Limb (tissue), 2 donors: ENCODE measurements at regions not wholly inside any gene's neighbourhood (a gene's known extent, or its start where the extent isn't known, plus 50 kb on each side); places are given as distances from the start of the nearest gene placed in this dataset.
A peak's percentile ranks its signal among the peaks of the same experiment; 100 is the strongest.
"Not testable (repeated sequence)": the region's sequence is repeated elsewhere in the genome, so short reads cannot be mapped to it uniquely, and the experiment has no call there.

Experiments used
- DNase-seq, 2 donors: peaks; one replicate each; pipeline ENCODE4 v3.0.0-alpha.2; 2016; ENCODE audit errors: extremely low spot score in 2 of 2

DNA sequence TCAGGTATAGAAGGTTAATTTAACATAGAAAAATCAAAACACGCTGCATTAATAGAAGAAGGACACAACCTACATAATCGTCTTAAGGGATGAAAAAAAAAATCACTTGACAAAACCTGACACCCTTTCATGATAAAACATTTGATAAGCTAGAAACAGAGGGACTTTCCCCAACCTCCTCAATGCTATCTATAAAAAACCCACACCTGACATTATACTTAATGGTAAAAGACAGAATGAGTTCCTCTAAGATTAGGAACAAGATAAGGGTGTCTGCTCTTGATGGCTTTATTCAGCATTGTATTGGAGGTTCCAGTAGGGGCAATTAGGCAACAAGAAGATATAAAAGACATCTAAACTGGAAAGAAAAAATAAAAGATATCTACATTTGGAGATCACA, 69.9 kb upstream of the KBTBD8 start:
- no peak for DNase-seq

GRCh38 chr3:66931291-66931690, 66.8 kb upstream of the KBTBD8 start:
- no peak for DNase-seq

DNA sequence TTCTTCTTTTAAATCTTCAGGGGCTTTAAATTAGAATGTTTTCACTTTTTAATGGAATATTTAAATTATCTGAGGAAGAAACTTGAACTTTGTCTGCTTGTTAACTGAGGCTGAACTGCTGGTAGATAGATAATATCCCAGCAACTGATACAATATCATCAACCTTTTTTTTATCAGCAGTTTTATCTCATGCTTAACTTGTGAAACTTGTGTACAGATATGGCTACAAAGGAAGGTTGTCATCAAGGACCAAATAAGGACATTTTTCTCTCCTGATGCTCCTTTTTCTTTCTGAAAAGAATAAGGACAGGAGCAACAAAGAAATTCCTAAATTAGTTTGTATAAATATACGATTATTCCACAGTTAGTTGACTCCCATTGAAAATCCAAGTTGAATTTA, 66.4 kb upstream of the KBTBD8 start:
- no peak for DNase-seq

DNA sequence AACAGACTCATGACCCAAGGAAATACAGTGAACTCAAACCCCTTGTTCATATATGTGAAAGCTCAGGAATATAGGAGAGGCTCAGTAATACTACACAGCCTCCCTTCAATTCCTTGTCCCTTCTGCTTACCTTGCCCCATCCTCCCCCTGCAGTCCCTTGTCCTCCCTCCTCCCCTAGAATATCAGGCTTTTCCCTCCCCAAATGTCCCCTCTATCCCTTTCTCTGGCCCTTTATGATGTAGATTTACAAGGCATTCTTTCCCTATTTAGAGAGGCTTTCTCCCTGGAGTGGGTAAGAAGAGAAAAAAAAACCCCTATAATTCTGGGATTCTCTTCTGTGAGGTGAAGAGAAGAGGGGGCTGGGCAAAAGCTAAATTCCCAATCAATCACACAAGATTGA, 64.9 kb upstream of the KBTBD8 start:
- no peak for DNase-seq

DNA sequence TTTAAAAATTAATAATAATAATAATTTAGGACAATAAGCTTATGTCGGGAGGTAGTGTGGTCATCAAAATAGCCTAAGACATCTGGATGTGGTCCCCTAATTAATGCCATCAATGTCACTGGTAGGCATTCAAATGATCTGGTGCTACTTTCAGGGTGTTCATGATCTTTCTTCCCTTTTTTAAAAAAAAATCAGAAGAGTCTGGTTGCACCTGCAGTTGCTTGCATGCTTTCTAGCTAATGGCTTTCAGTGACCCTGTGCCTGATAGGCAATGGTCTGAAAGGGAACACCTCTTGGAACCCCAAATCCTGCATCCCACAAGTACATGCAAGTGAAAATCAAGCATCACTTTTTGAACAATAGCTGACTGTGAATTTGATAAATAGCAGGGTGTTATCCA, 64.1 kb upstream of the KBTBD8 start:
- DNase-seq, result no peak

GRCh38 chr3:66934725-66935124, 63.4 kb upstream of the KBTBD8 start:
- DNase-seq, result no peak

DNA sequence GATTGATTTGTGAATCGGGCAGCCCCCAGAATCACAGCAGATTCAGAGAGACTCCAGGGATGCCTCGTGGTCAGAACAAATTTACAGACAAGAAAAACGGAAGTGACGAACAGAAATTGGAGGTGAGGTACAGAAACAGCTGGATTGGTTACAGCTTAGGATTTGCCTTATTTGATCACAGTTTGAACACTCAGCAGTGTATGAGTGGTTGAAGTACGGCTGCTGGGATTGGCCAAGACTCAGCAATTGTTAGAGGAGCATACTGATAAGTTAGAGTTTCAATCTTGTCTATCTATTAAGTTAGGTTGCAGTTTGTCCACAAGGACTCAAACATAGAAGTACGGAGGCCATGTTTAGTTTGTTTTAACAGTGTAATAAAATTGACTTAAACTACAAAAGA, 61.1 kb upstream of the KBTBD8 start:
- DNase-seq, result not testable (repeated sequence)

DNA sequence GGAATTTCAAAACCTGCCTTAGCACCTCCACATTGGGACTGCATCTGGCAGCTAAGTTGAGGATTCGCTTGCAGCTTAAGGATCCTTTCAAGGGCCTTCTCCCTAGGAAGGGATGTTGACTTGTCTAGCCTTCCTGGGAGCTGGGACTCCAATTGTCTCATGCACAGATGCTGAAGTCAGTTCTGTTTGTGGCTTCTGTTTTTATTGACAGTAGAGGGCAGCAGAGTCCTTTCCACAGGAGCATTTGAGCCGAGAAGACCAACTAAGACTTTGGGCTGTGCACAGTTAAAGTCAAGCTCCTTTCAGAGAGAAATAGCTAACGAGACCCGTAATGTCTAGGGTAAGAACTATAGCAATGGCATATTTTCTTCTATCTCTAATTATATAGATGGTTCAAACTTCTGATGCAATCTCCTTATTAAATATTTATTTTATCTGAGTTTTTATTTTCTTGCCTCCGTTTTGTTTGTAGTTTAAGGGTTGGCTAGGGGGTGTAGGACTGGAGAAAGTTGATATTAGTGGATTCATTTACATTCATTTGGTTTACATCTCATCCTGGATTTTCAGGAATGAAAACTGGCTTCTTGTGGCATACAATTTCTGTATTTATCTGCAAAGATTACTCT, 59.7 kb upstream of the KBTBD8 start:
- peak; percentile 44 to 83 for DNase-seq

GRCh38 chr3:66948041-66948440, 50.1 kb upstream of the KBTBD8 start:
- no peak for DNase-seq
